A549 (cell line): ENCODE measurements at regions not wholly inside any gene's neighbourhood (a gene's known extent, or its start where the extent isn't known, plus 50 kb on each side); places are given as distances from the start of the nearest gene placed in this dataset.

ENCODE experiments used
- ATAC-seq, 2 experiments: fragments of 200-7000 bp in 1 of 2; fragments of >200 bp in 1 of 2; cut with Nextera tagmentation in 1 of 2; cut with Tn5 transposase in 1 of 2; 3 replicates each; pipeline versions ENCODE4 v1.8.0 to v1.9.1; 2018 to 2020; ENCODE audit warnings: mild to moderate bottlenecking in 1 of 2, moderate library complexity in 1 of 2
- CTCF ChIA-PET: fragments of 300-600 bp; sonication (Branson Sonifier 250); formaldehyde crosslinking; extraction: SDS; loops from one replicate; lab custom pipeline; 2021; ENCODE audit warnings: antibody characterized with exemption, inconsistent platforms; lab: Yijun Ruan, JAX
- POLR2A ChIA-PET: fragments of 350-600 bp; formaldehyde crosslinking; extraction: SDS; loops from one replicate; lab custom pipeline; 2021; ENCODE audit warnings: antibody characterized with exemption, inconsistent platforms; lab: Yijun Ruan, JAX
- DNase-seq, 2 experiments: peaks; one replicate each; pipeline versions ENCODE4 v3.0.0 to v3.0.0-alpha.2; 2011 to 2016; ENCODE audit warnings: low read depth in 1 of 2, low spot score in 1 of 2
- FAIRE-seq: peaks from 2 replicates; lab custom pipeline; 2011; peaks lifted over from hg19 to GRCh38; lab: Jason Lieb, UNC
- H3K27ac ChIP-seq, 2 experiments: fragments of >200 bp; sonication (Bioruptor Twin); formaldehyde crosslinking; 3 replicates each; pipeline ENCODE4 v1.5.1; 2016 to 2017
- H3K4me1 ChIP-seq: fragments of >200 bp; sonication (Bioruptor Twin); formaldehyde crosslinking; 3 replicates; pipeline ENCODE4 v1.6.1; 2016
- H3K4me2 ChIP-seq: fragments of >200 bp; sonication (Bioruptor Twin); formaldehyde crosslinking; 3 replicates; pipeline ENCODE4 v1.6.1; 2016
- H3K4me3 ChIP-seq: fragments of >200 bp; sonication (Bioruptor Twin); formaldehyde crosslinking; 3 replicates; pipeline ENCODE4 v1.5.1; 2016
- H3K9me3 ChIP-seq: fragments of >200 bp; sonication (Bioruptor Twin); formaldehyde crosslinking; 3 replicates; pipeline ENCODE4 v1.6.1; 2016
- ATOH8 ChIP-seq: fragments of 250-450 bp; sonication (Bioruptor Pico); IDR thresholded peaks from 2 replicates; pipeline ENCODE4 v1.5.0; 2020; ENCODE audit warnings: low read depth, mild to moderate bottlenecking, moderate library complexity
- CBX2 ChIP-seq: fragments of 200-600 bp; sonication (generic); IDR thresholded peaks from 2 replicates; pipeline ENCODE4 v1.6.1; 2016; ENCODE audit warnings: low read depth, mild to moderate bottlenecking, borderline replicate concordance
- CBX8 ChIP-seq: fragments of 200-600 bp; sonication (generic); IDR thresholded peaks from 2 replicates; pipeline ENCODE4 v1.6.1; 2016
- E2F6 ChIP-seq: IDR thresholded peaks from 2 replicates; pipeline ENCODE4 v1.6.1; 2012; ENCODE audit warnings: low read depth, borderline replicate concordance
- FOSB ChIP-seq: fragments of 250-450 bp; sonication (Bioruptor Pico); IDR thresholded peaks from 2 replicates; pipeline ENCODE4 v1.5.0; 2020; ENCODE audit warnings: mild to moderate bottlenecking, moderate library complexity
- GATA3 ChIP-seq: IDR thresholded peaks from 2 replicates; pipeline ENCODE4 v1.6.1; 2012; ENCODE audit warnings: borderline replicate concordance
- HES2 ChIP-seq: fragments of >200 bp; sonication (Bioruptor Twin); formaldehyde crosslinking; IDR thresholded peaks from 2 replicates; pipeline ENCODE4 v1.6.1; 2016
- HMGXB4 ChIP-seq: fragments of 250-450 bp; sonication (Bioruptor Pico); IDR thresholded peaks from 2 replicates; pipeline ENCODE4 v1.5.0; 2021; ENCODE audit warnings: mild to moderate bottlenecking, moderate library complexity, borderline replicate concordance
- HOXB13 ChIP-seq: fragments of 250-450 bp; sonication (Bioruptor Pico); IDR thresholded peaks from 2 replicates; pipeline ENCODE4 v1.5.0; 2020; ENCODE audit warnings: low read depth, mild to moderate bottlenecking, moderate library complexity
- JUN ChIP-seq, 2 experiments: fragments of >200 bp; sonication (Bioruptor Twin); formaldehyde crosslinking; IDR thresholded peaks; 2 replicates in 1 of 2; 3 replicates in 1 of 2; pipeline ENCODE4 v1.6.1; 2016 to 2017
- JUNB ChIP-seq: fragments of >200 bp; sonication (Bioruptor Twin); formaldehyde crosslinking; IDR thresholded peaks from 2 replicates; pipeline ENCODE4 v1.6.1; 2016
- NFE2L2 ChIP-seq: fragments of 150-350 bp; conservative IDR thresholded peaks from 2 replicates; pipeline ENCODE4 v1.6.1; 2014; ENCODE audit warnings: low read length
- NPAS2 ChIP-seq: fragments of 250-450 bp; sonication (Bioruptor Pico); IDR thresholded peaks from 2 replicates; pipeline ENCODE4 v1.8.0; 2022; ENCODE audit warnings: mild to moderate bottlenecking, moderate library complexity, borderline replicate concordance
- PHF8 ChIP-seq: fragments of 200-600 bp; sonication (generic); IDR thresholded peaks from 2 replicates; pipeline ENCODE4 v1.6.1; 2016; ENCODE audit warnings: low read depth, mild to moderate bottlenecking, antibody characterized with exemption, moderate library complexity, borderline replicate concordance
- POLR2AphosphoS2 ChIP-seq: conservative IDR thresholded peaks from 2 replicates; pipeline ENCODE4 v1.6.1; 2012; ENCODE audit warnings: low read length, improper control_type of control experiment, inconsistent platforms
- RAD21 ChIP-seq, 2 experiments: fragments of >200 bp in 1 of 2; sonication (Bioruptor Twin) in 1 of 2; formaldehyde crosslinking in 1 of 2; IDR thresholded peaks in 1 of 2; conservative IDR thresholded peaks in 1 of 2; 2 replicates in 1 of 2; 3 replicates in 1 of 2; pipeline ENCODE4 v1.6.1; 2012 to 2018; ENCODE audit warnings: inconsistent platforms in 1 of 2
- REST ChIP-seq: fragments of 200-600 bp; sonication (generic); IDR thresholded peaks from 2 replicates; pipeline ENCODE4 v1.6.1; 2016; ENCODE audit warnings: antibody characterized with exemption, mild to moderate bottlenecking, moderate library complexity
- RFX5 ChIP-seq: fragments of 450-650 bp; IDR thresholded peaks from 2 replicates; pipeline ENCODE4 v1.7.1; 2014; ENCODE audit warnings: antibody characterized with exemption, mild to moderate bottlenecking, moderate library complexity
- SMC3 ChIP-seq: fragments of >200 bp; sonication (Bioruptor Twin); formaldehyde crosslinking; IDR thresholded peaks from 3 replicates; pipeline ENCODE4 v1.6.1; 2018; ENCODE audit warnings: inconsistent platforms
- TFCP2L1 ChIP-seq: fragments of 250-450 bp; sonication (Bioruptor Pico); IDR thresholded peaks from 2 replicates; pipeline ENCODE4 v1.5.0; 2021; ENCODE audit warnings: mild to moderate bottlenecking
- ZFP36 ChIP-seq: fragments of 450-650 bp; IDR thresholded peaks from 2 replicates; pipeline ENCODE4 v1.6.1; 2014; ENCODE audit warnings: borderline replicate concordance; ENCODE audit not compliant: partially characterized antibody
- WGBS: methylation state at CpG from one replicate; pipeline ENCODE4 v1.1.6; 2017; ENCODE audit errors: missing lambda C conversion rate; 5-methylcytosine and 5-hydroxymethylcytosine counted together

GRCh38 chr5:34545164-34545563 is 111.0 kb upstream of the RAI14 start:
- Histone ChIP-seq H3K27ac (no peak overlapping the region), H3K9me3 (peaks cover 23% of the 10 kb centered on the region), H3K4me2 (no peak overlapping the region), H3K4me1 (peaks cover 2% of the 10 kb centered on the region; the same call in 2 of the 3 replicates), H3K4me3 (no peak overlapping the region)
- WGBS = 71% methylated on average over 3 of the region's 3 CpGs
- DNase-seq = no peak
- no peak for FAIRE-seq
- TF ChIP-seq ZFP36 = no peak
- TF ChIP-seq HOXB13 (CRISPR knock-in tag) = no peak
- TF ChIP-seq HMGXB4 (CRISPR knock-in tag) = no peak
- no peak for TF ChIP-seq E2F6
- TF ChIP-seq FOSB (CRISPR knock-in tag) = no peak
- no peak for TF ChIP-seq CBX2
- no peak for TF ChIP-seq RFX5
- TF ChIP-seq PHF8 = no peak
- no peak for TF ChIP-seq JUNB
- TF ChIP-seq REST = no peak
- no peak for TF ChIP-seq NPAS2 (CRISPR knock-in tag)
- no peak for TF ChIP-seq JUN (IDR thresholded peaks at IDR 0.05)
- no peak for TF ChIP-seq TFCP2L1 (CRISPR knock-in tag)
- no peak for TF ChIP-seq CBX8
- TF ChIP-seq ATOH8 (CRISPR knock-in tag) = no peak
- no peak for TF ChIP-seq GATA3
- TF ChIP-seq NFE2L2 = no peak
- no peak for TF ChIP-seq RAD21 (conservative IDR thresholded peaks at IDR 0.05 in 1 of 2, IDR thresholded peaks at IDR 0.05 in 1 of 2)
- TF ChIP-seq POLR2AphosphoS2 = no peak
- POLR2A ChIA-PET = no interaction called here
- ATAC-seq = no peak
- CTCF ChIA-PET = interaction anchor here (0.8 to 1.4 kb wide), 4 partner anchors 22 to 614 kb away, joined by 3 read pairs; no protein-coding TSS in a partner anchor

- peaks cover 23% of the 10 kb centered on the region for H3K9me3 ChIP-seq
- FAIRE-seq (no peak), DNase-seq (no peak), ATAC-seq (no peak)
- 37% methylated on average over 2 of the region's 2 CpGs for WGBS
- TF ChIP-seq SMC3 = no peak
- no peak for TF ChIP-seq HES2
- no peak for TF ChIP-seq CBX8
- ChIA-PET CTCF (interaction anchor here (0.8 to 1.4 kb wide), 2 partner anchors 32 to 39 kb away, joined by 3 read pairs; no protein-coding TSS in a partner anchor), POLR2A (no interaction called here)
- no peak overlapping the region for H3K4me2 ChIP-seq
- H3K4me1 ChIP-seq = peaks cover 7% of the 10 kb centered on the region
- no peak overlapping the region for H3K4me3 ChIP-seq
- no peak overlapping the region for H3K27ac ChIP-seq
Measured at GRCh38 chr5:34545626-34546025, 110.5 kb upstream of the RAI14 start.
